GM13977 (cell line): ENCODE measurements at regions not wholly inside any gene's neighbourhood (a gene's known extent, or its start where the extent isn't known, plus 50 kb on each side); places are given as distances from the start of the nearest gene placed in this dataset.
A peak's percentile ranks its signal among the peaks of the same experiment; 100 is the strongest.

ENCODE experiments used
- DNase-seq: peaks from one replicate; pipeline ENCODE4 v3.0.0; 2012; ENCODE audit warnings: low spot score
- CTCF ChIP-seq: IDR thresholded peaks from 2 replicates; pipeline ENCODE4 v1.5.1; 2012; ENCODE audit warnings: mild to moderate bottlenecking, control low read depth; ENCODE audit not compliant: insufficient read depth; ENCODE audit errors: extremely low read depth, missing control alignments
- in situ Hi-C: fragments of 300-500 bp; cut with MboI; formaldehyde crosslinking; loops from one replicate; pipeline ENCODE4 v1.12.0; 2022; ENCODE audit warnings: low sequenced_read_pairs, low pct_unique_long_range_greater_than_20kb, mixed read lengths, inconsistent platforms; ENCODE audit not compliant: unreplicated experiment

DNA sequence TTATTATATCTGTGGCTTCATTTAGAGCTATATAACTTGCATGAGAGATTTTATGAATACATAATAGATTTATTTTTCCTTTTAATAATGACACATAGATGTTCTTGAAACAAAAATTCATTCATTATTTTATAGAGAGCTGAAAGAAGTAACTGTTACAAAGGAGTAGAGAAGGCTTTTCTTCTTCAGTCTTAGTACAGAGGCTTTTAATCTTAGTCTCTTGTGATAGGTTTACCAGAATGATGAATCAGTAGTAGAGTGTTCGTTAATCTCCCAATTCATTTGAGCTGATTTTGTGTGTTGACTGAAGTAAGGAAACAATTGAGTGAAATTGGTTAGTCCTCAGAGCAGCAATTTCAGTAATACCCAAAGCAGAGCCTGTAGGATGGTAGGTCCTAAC, 1284.1 kb upstream of the ACO1 start:
- in situ Hi-C loops = no loop called here
- no peak for TF ChIP-seq CTCF
- DNase-seq = no peak

DNA sequence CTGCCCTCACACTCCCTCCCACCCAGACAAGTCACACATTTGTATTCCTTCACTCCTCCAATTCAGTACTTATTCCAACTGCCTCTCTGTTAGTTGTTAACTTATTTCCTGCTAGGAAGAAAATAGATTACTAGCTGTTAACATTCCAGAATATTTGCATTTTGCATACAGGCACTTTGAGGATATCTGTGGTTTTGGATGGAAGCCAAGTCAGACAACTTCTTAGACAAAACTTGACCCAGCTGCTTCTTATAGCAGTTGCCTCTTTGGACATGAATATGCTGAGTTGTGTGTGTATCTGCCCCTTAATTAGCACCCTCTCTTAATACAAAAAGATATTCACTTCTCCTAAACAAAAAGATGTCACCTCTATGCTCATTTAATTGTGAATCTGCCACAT, 1280.6 kb upstream of the ACO1 start:
- in situ Hi-C loops = no loop called here
- DNase-seq = no peak
- TF ChIP-seq CTCF = no peak

- in situ Hi-C loops = no loop called here
Observed at GRCh38 chr9:31104249-31104648, 1280.2 kb upstream of the ACO1 start.

GRCh38 chr9:31112491-31112890, 1272.0 kb upstream of the ACO1 start:
- no peak for TF ChIP-seq CTCF
- in situ Hi-C loops = no loop called here
- DNase-seq = no peak

More at GRCh38 chr9:31104249-31104648, 1280.2 kb upstream of the ACO1 start:
- TF ChIP-seq CTCF = no peak
- no peak for DNase-seq

DNA sequence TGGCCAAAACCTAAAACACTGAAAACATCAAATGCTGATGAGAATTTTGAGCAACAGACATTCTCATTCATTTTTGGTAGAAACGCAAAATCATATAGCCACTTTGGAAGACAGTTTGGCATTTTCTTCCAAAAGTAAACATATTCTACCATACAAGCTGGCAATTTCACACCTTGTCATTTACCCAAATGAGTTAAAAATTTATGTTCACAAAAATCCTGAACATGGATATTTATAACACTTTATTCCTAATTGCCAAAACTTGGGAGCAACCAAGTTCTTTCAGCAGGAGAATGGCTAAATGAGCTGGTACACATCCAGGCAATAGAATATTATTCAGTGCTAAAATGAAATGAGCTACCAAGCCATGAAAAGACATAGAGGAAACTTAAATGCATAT, 1270.1 kb upstream of the ACO1 start:
- no peak for TF ChIP-seq CTCF
- in situ Hi-C loops = no loop called here
- no peak for DNase-seq

GRCh38 chr9:31119890-31120454, 1264.5 kb upstream of the ACO1 start:
- peak; percentile 15 for DNase-seq
- in situ Hi-C loops = no loop called here
- TF ChIP-seq CTCF = peak; percentile 65

DNA sequence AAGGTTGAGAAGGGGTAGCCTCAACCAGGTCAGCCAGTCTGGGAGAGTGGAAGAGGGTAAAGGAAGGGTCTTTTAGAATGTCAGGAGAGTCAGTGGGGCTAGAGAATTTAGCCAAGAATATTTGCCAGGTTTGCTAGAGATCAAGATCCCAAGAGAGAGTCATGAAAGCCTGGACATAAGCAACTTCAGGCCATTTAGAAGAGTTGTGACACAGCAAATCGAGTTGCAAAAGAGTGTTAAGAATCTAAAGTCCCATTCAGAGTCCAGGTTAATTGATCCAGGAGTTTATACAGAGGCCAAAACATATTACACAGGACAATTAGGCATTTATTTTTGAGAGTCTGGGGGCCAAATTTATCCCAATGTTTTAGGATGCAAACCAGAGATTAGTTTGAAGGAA, 1260.1 kb upstream of the ACO1 start:
- in situ Hi-C loops = no loop called here
- no peak for TF ChIP-seq CTCF

More for the DNA sequence above, 1260.1 kb upstream of the ACO1 start:
- no peak for DNase-seq
